Tongue (tissue), 1 donor: ENCODE measurements at regions not wholly inside any gene's neighbourhood (a gene's known extent, or its start where the extent isn't known, plus 50 kb on each side); places are given as distances from the start of the nearest gene placed in this dataset.
"Not testable (repeated sequence)": the region's sequence is repeated elsewhere in the genome, so short reads cannot be mapped to it uniquely, and the experiment has no call there.

ENCODE experiments used
- DNase-seq: peaks from one replicate; pipeline ENCODE4 v3.0.0-alpha.2; 2015

- no peak for DNase-seq
These were observed 182.3 kb downstream of the C9orf152 start for GRCh38 chr9:110025551-110026170.

- peak; percentile 53 for DNase-seq
These were observed 180.3 kb downstream of the C9orf152 start for GRCh38 chr9:110027671-110028081.

GRCh38 chr9:110028271-110028670 is 179.7 kb downstream of the C9orf152 start:
- DNase-seq = no peak

- no peak for DNase-seq
These were observed 179.3 kb downstream of the C9orf152 start for GRCh38 chr9:110028676-110029075.

- DNase-seq = no peak
These were observed 178.5 kb downstream of the C9orf152 start for GRCh38 chr9:110029429-110029955.

- no peak for DNase-seq
These were observed 177.9 kb downstream of the C9orf152 start for GRCh38 chr9:110029956-110030480.

GRCh38 chr9:110030632-110031031 is 177.3 kb downstream of the C9orf152 start:
- DNase-seq = no peak

- DNase-seq = no peak
These were observed 176.3 kb downstream of the C9orf152 start for GRCh38 chr9:110031511-110032173.

- not testable (repeated sequence) for DNase-seq
These were observed 175.4 kb downstream of the C9orf152 start for GRCh38 chr9:110032532-110032931.

- no peak for DNase-seq
These were observed 174.1 kb downstream of the C9orf152 start for GRCh38 chr9:110033869-110034268.

GRCh38 chr9:110036286-110036685 is 171.7 kb downstream of the C9orf152 start:
- DNase-seq = no peak

GRCh38 chr9:110040788-110041187 is 167.2 kb downstream of the C9orf152 start:
- DNase-seq = no peak

- no peak for DNase-seq
These were observed 166.5 kb downstream of the C9orf152 start for GRCh38 chr9:110041452-110041851.

GRCh38 chr9:110047232-110047954 is 160.6 kb downstream of the C9orf152 start:
- DNase-seq = no peak

GRCh38 chr9:110047955-110048402 is 160.0 kb downstream of the C9orf152 start:
- DNase-seq = peak; percentile 61

GRCh38 chr9:110048403-110048975 is 159.5 kb downstream of the C9orf152 start:
- DNase-seq = peak; percentile 90

GRCh38 chr9:110048976-110049698 is 158.8 kb downstream of the C9orf152 start:
- DNase-seq = peak; percentile 56

- peak; percentile 45 for DNase-seq
These were observed 158.1 kb downstream of the C9orf152 start for GRCh38 chr9:110049699-110050450.

GRCh38 chr9:110050925-110051355 is 157.0 kb downstream of the C9orf152 start:
- DNase-seq = peak; percentile 43

- no peak for DNase-seq
These were observed 151.9 kb downstream of the C9orf152 start for GRCh38 chr9:110056062-110056461.
